HEK293 (cell line): ENCODE measurements at regions not wholly inside any gene's neighbourhood (a gene's known extent, or its start where the extent isn't known, plus 50 kb on each side); places are given as distances from the start of the nearest gene placed in this dataset.

Experiments used
- CTCF ChIA-PET: fragments of 350-600 bp; formaldehyde crosslinking; extraction: SDS; loops from one replicate; lab custom pipeline; 2021; ENCODE audit warnings: antibody characterized with exemption; lab: Yijun Ruan, JAX
- POLR2A ChIA-PET: fragments of 300-600 bp; formaldehyde crosslinking; extraction: SDS; loops from one replicate; lab custom pipeline; 2020; ENCODE audit warnings: antibody characterized with exemption, inconsistent platforms; lab: Yijun Ruan, JAX
- H3K27ac ChIP-seq: fragments of 200-500 bp; sonication (Bioruptor generic); 2 replicates; pipeline ENCODE4 v1.5.1; 2014; ENCODE audit warnings: low read depth, low read length, control low read depth, inconsistent platforms; ENCODE audit errors: extremely low read depth
- H3K36me3 ChIP-seq, 2 experiments: fragments of 200-500 bp in 1 of 2; sonication (Bioruptor generic) in 1 of 2; 1 replicate in 1 of 2; 2 replicates in 1 of 2; pipeline ENCODE4 v1.5.1; 2014 to 2017; ENCODE audit warnings: inconsistent platforms in 2 of 2, low read length in 2 of 2; ENCODE audit not compliant: control insufficient read depth in 2 of 2, insufficient read depth in 1 of 2
- H3K4me1 ChIP-seq: fragments of 200-500 bp; sonication (Bioruptor generic); 2 replicates; pipeline ENCODE4 v1.5.1; 2014; ENCODE audit warnings: mild to moderate bottlenecking, low read length, inconsistent platforms; ENCODE audit not compliant: control insufficient read depth, insufficient read depth
- H3K4me3 ChIP-seq: 2 replicates; pipeline ENCODE4 v1.5.1; 2011; ENCODE audit warnings: low read depth, mild to moderate bottlenecking, control low read depth, low read length, moderate library complexity
- H3K9me3 ChIP-seq: fragments of 200-500 bp; sonication (Bioruptor generic); 2 replicates; pipeline ENCODE4 v1.5.1; 2014; ENCODE audit warnings: low read depth, low read length, inconsistent platforms; ENCODE audit not compliant: control insufficient read depth, insufficient read depth
- AEBP2 ChIP-seq: fragments of 450-650 bp; formaldehyde crosslinking; IDR thresholded peaks from 2 replicates; pipeline ENCODE4 v1.5.1; 2016; ENCODE audit warnings: missing biosample characterization, missing genetic modification characterization, borderline replicate concordance
- MYNN ChIP-seq: fragments of 450-650 bp; formaldehyde crosslinking; IDR thresholded peaks from 2 replicates; pipeline ENCODE4 v1.5.1; 2016; ENCODE audit warnings: missing biosample characterization, missing genetic modification characterization, borderline replicate concordance
- REPIN1 ChIP-seq: fragments of 450-650 bp; formaldehyde crosslinking; IDR thresholded peaks from 2 replicates; pipeline ENCODE4 v1.5.1; 2017; ENCODE audit warnings: missing biosample characterization, missing genetic modification characterization, low read depth
- ZBTB11 ChIP-seq: fragments of 450-650 bp; formaldehyde crosslinking; conservative IDR thresholded peaks from 2 replicates; pipeline ENCODE4 v1.5.1; 2016; ENCODE audit warnings: low read depth, missing biosample characterization, missing genetic modification characterization
- ZBTB21 ChIP-seq: fragments of 450-650 bp; formaldehyde crosslinking; IDR thresholded peaks from 2 replicates; pipeline ENCODE4 v1.5.1; 2017; ENCODE audit warnings: missing biosample characterization, missing genetic modification characterization
- ZBTB49 ChIP-seq: fragments of 450-650 bp; formaldehyde crosslinking; IDR thresholded peaks from 2 replicates; pipeline ENCODE4 v1.5.1; 2016; ENCODE audit warnings: missing biosample characterization, missing genetic modification characterization, low read depth
- ZFP41 ChIP-seq: fragments of 450-650 bp; formaldehyde crosslinking; IDR thresholded peaks from 2 replicates; pipeline ENCODE4 v1.5.1; 2016; ENCODE audit warnings: missing biosample characterization, missing genetic modification characterization, borderline replicate concordance
- ZNF140 ChIP-seq: fragments of 450-650 bp; formaldehyde crosslinking; IDR thresholded peaks from 2 replicates; pipeline ENCODE4 v1.5.1; 2016; ENCODE audit warnings: missing biosample characterization, missing genetic modification characterization
- ZNF146 ChIP-seq: fragments of 450-650 bp; formaldehyde crosslinking; IDR thresholded peaks from 2 replicates; pipeline ENCODE4 v1.5.1; 2016; ENCODE audit warnings: missing biosample characterization, missing genetic modification characterization
- ZNF175 ChIP-seq: fragments of 450-650 bp; formaldehyde crosslinking; IDR thresholded peaks from 2 replicates; pipeline ENCODE4 v1.5.1; 2016; ENCODE audit warnings: missing biosample characterization, missing genetic modification characterization
- ZNF19 ChIP-seq: fragments of 450-650 bp; formaldehyde crosslinking; IDR thresholded peaks from 2 replicates; pipeline ENCODE4; 2016; ENCODE audit warnings: missing biosample characterization, missing genetic modification characterization, low read depth
- ZNF239 ChIP-seq: fragments of 450-650 bp; formaldehyde crosslinking; IDR thresholded peaks from 2 replicates; pipeline ENCODE4 v1.5.1; 2016; ENCODE audit warnings: missing biosample characterization, missing genetic modification characterization
- ZNF292 ChIP-seq: fragments of 450-650 bp; formaldehyde crosslinking; IDR thresholded peaks from 2 replicates; pipeline ENCODE4 v1.5.1; 2016; ENCODE audit warnings: low read depth, missing biosample characterization, missing genetic modification characterization, borderline replicate concordance
- ZNF362 ChIP-seq: fragments of 450-650 bp; formaldehyde crosslinking; IDR thresholded peaks from 2 replicates; pipeline ENCODE4 v1.5.1; 2016; ENCODE audit warnings: missing biosample characterization, missing genetic modification characterization
- ZNF555 ChIP-seq: fragments of 450-650 bp; formaldehyde crosslinking; conservative IDR thresholded peaks from 2 replicates; pipeline ENCODE4 v1.5.1; 2017; ENCODE audit warnings: missing biosample characterization, mild to moderate bottlenecking, missing genetic modification characterization, inconsistent platforms
- ZNF560 ChIP-seq: fragments of 450-650 bp; formaldehyde crosslinking; IDR thresholded peaks from 2 replicates; pipeline ENCODE4 v1.5.1; 2017; ENCODE audit warnings: missing biosample characterization, missing genetic modification characterization, borderline replicate concordance
- ZNF561 ChIP-seq: fragments of 450-650 bp; IDR thresholded peaks from 2 replicates; pipeline ENCODE4 v1.5.1; 2018; ENCODE audit warnings: missing biosample characterization, missing genetic modification characterization, borderline replicate concordance
- ZNF747 ChIP-seq: fragments of 450-650 bp; formaldehyde crosslinking; IDR thresholded peaks from 2 replicates; pipeline ENCODE4 v1.5.1; 2016; ENCODE audit warnings: missing biosample characterization, missing genetic modification characterization

DNA sequence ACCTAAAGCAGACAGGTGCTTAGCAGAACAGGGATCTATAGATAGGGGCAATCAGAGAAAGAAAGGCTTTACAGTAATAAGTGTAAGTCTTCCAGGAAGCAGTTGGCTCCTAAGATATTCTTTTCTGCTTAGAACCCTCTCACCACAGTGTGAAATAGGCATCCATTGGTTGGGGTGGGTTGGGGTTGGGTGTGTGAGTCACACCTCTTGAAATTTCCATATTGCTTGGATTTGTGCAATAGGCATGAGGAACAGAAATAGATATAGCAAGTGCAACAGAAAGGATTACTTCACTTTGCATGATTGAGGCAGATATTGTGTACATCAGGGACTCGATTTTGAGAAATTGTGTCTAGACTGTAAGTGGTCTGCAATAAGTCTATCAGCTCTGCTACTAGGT is 200.1 kb upstream of the GAP43 start (continued):
- no peak for TF ChIP-seq ZNF146 (tag by site-specific recombination)
- no peak for TF ChIP-seq ZNF175 (tag by site-specific recombination)
- TF ChIP-seq ZNF292 (tag by site-specific recombination): no peak
- no peak for TF ChIP-seq ZNF239 (tag by site-specific recombination)
- no peak for TF ChIP-seq ZBTB11 (tag by site-specific recombination)
- TF ChIP-seq ZNF362 (tag by site-specific recombination): no peak
- TF ChIP-seq ZFP41 (tag by site-specific recombination): no peak

- CTCF ChIA-PET: interaction anchor here (0.6 kb wide), 1 partner anchor 224 kb away, joined by 3 read pairs; no protein-coding TSS in a partner anchor
Measured at GRCh38 chr3:115428841-115429240, 194.5 kb upstream of the GAP43 start.

More at GRCh38 chr3:115428841-115429240, 194.5 kb upstream of the GAP43 start:
- Histone ChIP-seq H3K4me3 (no peak overlapping the region), H3K4me1 (no peaks in the 10 kb centered on the region), H3K36me3 (no peaks in the 10 kb centered on the region)
- POLR2A ChIA-PET: no interaction called here
- TF ChIP-seq AEBP2 (tag by site-specific recombination): no peak
- no peak for TF ChIP-seq ZNF19 (tag by site-specific recombination)
- no peak for TF ChIP-seq ZNF555 (tag by site-specific recombination)
- TF ChIP-seq ZBTB49 (tag by site-specific recombination): no peak
- no peak for TF ChIP-seq ZNF561
- no peak for TF ChIP-seq ZNF747 (tag by site-specific recombination)
- TF ChIP-seq MYNN (tag by site-specific recombination): no peak
- TF ChIP-seq REPIN1 (tag by site-specific recombination): no peak
- no peak for TF ChIP-seq ZNF560
- no peak for TF ChIP-seq ZBTB21 (tag by site-specific recombination)
- no peak for TF ChIP-seq ZNF140 (tag by site-specific recombination)
- TF ChIP-seq, all 188 proteins: peak for 0
- Histone ChIP-seq H3K9me3 (no peaks in the 10 kb centered on the region), H3K27ac (no peak overlapping the region)
